HCT116 (cell line): ENCODE measurements at regions not wholly inside any gene's neighbourhood (a gene's known extent, or its start where the extent isn't known, plus 50 kb on each side); places are given as distances from the start of the nearest gene placed in this dataset.

Source experiments
- ATAC-seq: fragments of 200-7000 bp; cut with Tn5 transposase; 2 replicates; pipeline ENCODE4 v1.9.1; 2020; ENCODE audit warnings: mild to moderate bottlenecking, moderate library complexity
- BruUV-seq: library from RNA; stranded (reverse); fragments of 400-500 nt; replicated peaks from 2 replicates; lab custom pipeline; 2021; lab: Mats Ljungman, UMichigan
- CTCF ChIA-PET: fragments of 300-600 bp; sonication (Branson Sonifier 250); formaldehyde crosslinking; loops from one replicate; lab custom pipeline; 2021; ENCODE audit warnings: antibody characterized with exemption; lab: Charles Lee
- POLR2A ChIA-PET: fragments of 300-600, 350-600 bp; sonication (Branson Sonifier 250); formaldehyde crosslinking; loops from one replicate; lab custom pipeline; 2021; ENCODE audit warnings: antibody characterized with exemption; lab: Charles Lee
- RAD21 ChIA-PET, 2 experiments: fragments of 300-600 bp; sonication (Branson Sonifier 250); formaldehyde crosslinking; loops; one replicate each; lab custom pipeline; 2023; ENCODE audit warnings: low total read pairs in 2 of 2; ENCODE audit not compliant: uncharacterized antibody in 2 of 2, unreplicated experiment in 2 of 2, low non-redundant PET in 1 of 2; lab: Charles Lee
- DNase-seq: peaks from one replicate; pipeline ENCODE4 v3.0.0-alpha.2; 2010; ENCODE audit warnings: low read depth, low spot score
- H2AFZ ChIP-seq: fragments of 200-600 bp; shearing (Covaris generic), sonication (generic); 2 replicates; pipeline ENCODE4 v1.6.1; 2017; ENCODE audit warnings: low read depth, mixed run types, mixed read lengths, antibody characterized with exemption, low read length; ENCODE audit not compliant: poor library complexity, severe bottlenecking
- H3K27ac ChIP-seq: 2 replicates; pipeline ENCODE4 v1.5.1; 2012; ENCODE audit warnings: low read depth, low read length
- H3K27me3 ChIP-seq: fragments of 200-600 bp; sonication (generic); 2 replicates; pipeline ENCODE4 v1.6.1; 2016; ENCODE audit warnings: mixed run types, low read length, mixed read lengths; ENCODE audit not compliant: insufficient read depth
- H3K36me3 ChIP-seq, 2 experiments: fragments of 200-500 bp in 1 of 2; fragments of 200-600 bp in 1 of 2; sonication (Bioruptor generic) in 1 of 2; sonication (generic) in 1 of 2; 2 replicates each; pipeline versions ENCODE4 v1.5.1 to v1.6.1; 2014 to 2016; ENCODE audit warnings: low read length in 2 of 2, inconsistent platforms in 1 of 2, mixed read lengths in 1 of 2, mixed run types in 1 of 2; ENCODE audit not compliant: insufficient read depth in 2 of 2, control insufficient read depth in 1 of 2
- H3K4me1 ChIP-seq, 2 experiments: fragments of 200-600 bp in 1 of 2; sonication (generic) in 1 of 2; 2 replicates each; pipeline versions ENCODE4 v1.5.1 to v1.6.1; 2012 to 2017; ENCODE audit warnings: low read length in 2 of 2, inconsistent platforms in 1 of 2, mild to moderate bottlenecking in 1 of 2, mixed read lengths in 1 of 2, mixed run types in 1 of 2, moderate library complexity in 1 of 2; ENCODE audit not compliant: insufficient read depth in 2 of 2, control insufficient read depth in 1 of 2
- H3K4me2 ChIP-seq: fragments of 200-600 bp; sonication (generic); 2 replicates; pipeline ENCODE4 v1.6.1; 2017; ENCODE audit warnings: mixed run types, low read length, mixed read lengths
- H3K4me3 ChIP-seq, 2 experiments: fragments of 200-600 bp in 1 of 2; sonication (generic) in 1 of 2; replicated peaks in 1 of 2; 2 replicates each; pipeline ENCODE4 v1.5.1; 2011 to 2016; ENCODE audit warnings: low read length in 2 of 2, control low read depth in 1 of 2, low read depth in 1 of 2, mild to moderate bottlenecking in 1 of 2, mixed read lengths in 1 of 2, mixed run types in 1 of 2
- H3K79me2 ChIP-seq: fragments of 200-600 bp; sonication (generic); 2 replicates; pipeline ENCODE4 v1.6.1; 2017; ENCODE audit warnings: mild to moderate bottlenecking, mixed run types, low read length, moderate library complexity, mixed read lengths; ENCODE audit not compliant: insufficient read depth
- H3K9ac ChIP-seq: fragments of 200-600 bp; sonication (generic); 2 replicates; pipeline ENCODE4 v1.6.1; 2016; ENCODE audit warnings: low read length, mixed read lengths
- H3K9me2 ChIP-seq: fragments of 200-600 bp; sonication (generic), shearing (Covaris generic); 2 replicates; pipeline ENCODE4 v1.6.1; 2017; ENCODE audit warnings: mixed run types, mild to moderate bottlenecking, moderate library complexity; ENCODE audit not compliant: insufficient read depth
- H3K9me3 ChIP-seq, 2 experiments: fragments of 200-500 bp in 1 of 2; fragments of 200-600 bp in 1 of 2; sonication (Bioruptor generic) in 1 of 2; sonication (generic) in 1 of 2; 2 replicates each; pipeline ENCODE4 v1.6.1; 2014 to 2017; ENCODE audit warnings: low read length in 2 of 2, mixed read lengths in 2 of 2, inconsistent platforms in 1 of 2, low read depth in 1 of 2, mild to moderate bottlenecking in 1 of 2, mixed run types in 1 of 2, moderate library complexity in 1 of 2; ENCODE audit not compliant: control insufficient read depth in 1 of 2, insufficient read depth in 1 of 2
- H4K20me1 ChIP-seq: fragments of 200-600 bp; sonication (generic), shearing (Covaris generic); 2 replicates; pipeline ENCODE4 v1.6.1; 2017; ENCODE audit warnings: mixed run types, mild to moderate bottlenecking, moderate library complexity; ENCODE audit not compliant: insufficient read depth
- ATF3 ChIP-seq: IDR thresholded peaks from 2 replicates; pipeline ENCODE4 v1.6.1; 2012
- CBX3 ChIP-seq: IDR thresholded peaks from 2 replicates; pipeline ENCODE4 v1.6.1; 2012; ENCODE audit warnings: low read depth
- CEBPB ChIP-seq: IDR thresholded peaks from 2 replicates; pipeline ENCODE4 v1.6.1; 2012; ENCODE audit warnings: low read depth
- EGR1 ChIP-seq: IDR thresholded peaks from 2 replicates; pipeline ENCODE4 v1.6.1; 2012; ENCODE audit warnings: low read depth
- ELF1 ChIP-seq: IDR thresholded peaks from 2 replicates; pipeline ENCODE4 v1.6.1; 2012; ENCODE audit warnings: low read depth, borderline replicate concordance
- EZH2 ChIP-seq: fragments of 200-600 bp; sonication (generic); IDR thresholded peaks from 2 replicates; pipeline ENCODE4 v1.6.1; 2017; ENCODE audit warnings: antibody characterized with exemption, mixed run types
- EZH2phosphoT487 ChIP-seq: fragments of 200-600 bp; IDR thresholded peaks from 2 replicates; pipeline ENCODE4 v1.6.1; 2018; ENCODE audit warnings: antibody characterized with exemption, borderline replicate concordance
- FOSL1 ChIP-seq: IDR thresholded peaks from 2 replicates; pipeline ENCODE4 v1.6.1; 2012; ENCODE audit warnings: low read depth
- JUND ChIP-seq: IDR thresholded peaks from 2 replicates; pipeline ENCODE4 v1.6.1; 2012
- MAX ChIP-seq: IDR thresholded peaks from 2 replicates; pipeline ENCODE4 v1.6.1; 2012
- POLR2A ChIP-seq: IDR thresholded peaks from 2 replicates; pipeline ENCODE4 v1.7.0; 2011; ENCODE audit warnings: borderline replicate concordance; ENCODE audit not compliant: insufficient read depth, insufficient read length; ENCODE audit errors: extremely low read depth
- RAD21 ChIP-seq: IDR thresholded peaks from 2 replicates; pipeline ENCODE4 v1.6.1; 2012; ENCODE audit warnings: low read depth, mild to moderate bottlenecking
- REST ChIP-seq: IDR thresholded peaks from 2 replicates; pipeline ENCODE4 v1.6.1; 2012; ENCODE audit warnings: low read depth
- SIN3A ChIP-seq: IDR thresholded peaks from 2 replicates; pipeline ENCODE4 v1.6.1; 2012; ENCODE audit warnings: low read depth
- SRF ChIP-seq: IDR thresholded peaks from 2 replicates; pipeline ENCODE4 v1.6.1; 2012; ENCODE audit warnings: low read depth
- TCF7L2 ChIP-seq: IDR thresholded peaks from 2 replicates; pipeline ENCODE4 v1.7.0; 2011; ENCODE audit warnings: borderline replicate concordance, inconsistent platforms; ENCODE audit not compliant: insufficient read depth, insufficient read length; ENCODE audit errors: extremely low read depth
- ZBTB33 ChIP-seq: IDR thresholded peaks from 2 replicates; pipeline ENCODE4 v1.6.1; 2011; ENCODE audit warnings: mild to moderate bottlenecking, low read length, moderate library complexity; ENCODE audit not compliant: insufficient replicate concordance; ENCODE audit errors: extremely low read depth
- ZFX ChIP-seq: fragments of 450-650 bp; IDR thresholded peaks from 2 replicates; pipeline ENCODE4 v1.6.1; 2017
- ZNF274 ChIP-seq: fragments of 200-500 bp; sonication (Bioruptor generic); IDR thresholded peaks from 2 replicates; pipeline ENCODE4 v1.6.1; 2014; ENCODE audit warnings: mild to moderate bottlenecking, low read depth, low read length, inconsistent platforms
- intact Hi-C: fragments of 100-400 bp; cut with micrococcal nuclease; formaldehyde crosslinking; loops from 2 replicates; pipeline ENCODE4 v1.10.0; 2022

GRCh38 chr5:57677235-57677634, 194.6 kb upstream of the ACTBL2 start:
- BruUV-seq, result no TSS peak
- no peak for DNase-seq
- no peak overlapping the region for H3K4me2 ChIP-seq
- no peaks in the 10 kb centered on the region for H3K9me2 ChIP-seq
- H3K36me3 ChIP-seq, result no peaks in the 10 kb centered on the region
- H3K4me3 ChIP-seq, result no peak overlapping the region
- H3K9me3 ChIP-seq, result no peaks in the 10 kb centered on the region
- no peak for ATAC-seq
- ChIA-PET RAD21 (no interaction called here), POLR2A (no interaction called here), CTCF (no interaction called here)
- H3K79me2 ChIP-seq, result no peaks in the 10 kb centered on the region
- no peaks in the 10 kb centered on the region for H3K27me3 ChIP-seq
- no peaks in the 10 kb centered on the region for H4K20me1 ChIP-seq
- H3K9ac ChIP-seq, result no peak overlapping the region
- TF ChIP-seq CEBPB, result no peak
- no peak for TF ChIP-seq ZBTB33
- no peak for TF ChIP-seq SIN3A
- TF ChIP-seq TCF7L2, result no peak
- no peak for TF ChIP-seq JUND
- TF ChIP-seq POLR2A, result no peak
- TF ChIP-seq MAX, result no peak
- TF ChIP-seq RAD21, result no peak
- TF ChIP-seq ATF3, result no peak
- TF ChIP-seq ZNF274, result no peak
- TF ChIP-seq EZH2, result no peak
- no peak for TF ChIP-seq FOSL1
- no peak for TF ChIP-seq CBX3
- no peak for TF ChIP-seq REST
- no peak for TF ChIP-seq SRF
- no peak for TF ChIP-seq EGR1
- no peak for TF ChIP-seq ELF1
- no peak for TF ChIP-seq EZH2phosphoT487
- no peak for TF ChIP-seq ZFX
- H3K4me1 ChIP-seq, result peaks cover 7 to 19% of the 10 kb centered on the region in 2 experiments; a peak in 3 of 4 replicates
- H2AFZ ChIP-seq, result no peak overlapping the region
- no peak overlapping the region for H3K27ac ChIP-seq
- intact Hi-C loops, result loop anchor here (10.0 kb wide), 1 partner anchor 518 kb away; no protein-coding TSS in a partner anchor
